ENCODE measurements at regions not wholly inside any gene's neighbourhood (a gene's known extent, or its start where the extent isn't known, plus 50 kb on each side); places are given as distances from the start of the nearest gene placed in this dataset.

DNA sequence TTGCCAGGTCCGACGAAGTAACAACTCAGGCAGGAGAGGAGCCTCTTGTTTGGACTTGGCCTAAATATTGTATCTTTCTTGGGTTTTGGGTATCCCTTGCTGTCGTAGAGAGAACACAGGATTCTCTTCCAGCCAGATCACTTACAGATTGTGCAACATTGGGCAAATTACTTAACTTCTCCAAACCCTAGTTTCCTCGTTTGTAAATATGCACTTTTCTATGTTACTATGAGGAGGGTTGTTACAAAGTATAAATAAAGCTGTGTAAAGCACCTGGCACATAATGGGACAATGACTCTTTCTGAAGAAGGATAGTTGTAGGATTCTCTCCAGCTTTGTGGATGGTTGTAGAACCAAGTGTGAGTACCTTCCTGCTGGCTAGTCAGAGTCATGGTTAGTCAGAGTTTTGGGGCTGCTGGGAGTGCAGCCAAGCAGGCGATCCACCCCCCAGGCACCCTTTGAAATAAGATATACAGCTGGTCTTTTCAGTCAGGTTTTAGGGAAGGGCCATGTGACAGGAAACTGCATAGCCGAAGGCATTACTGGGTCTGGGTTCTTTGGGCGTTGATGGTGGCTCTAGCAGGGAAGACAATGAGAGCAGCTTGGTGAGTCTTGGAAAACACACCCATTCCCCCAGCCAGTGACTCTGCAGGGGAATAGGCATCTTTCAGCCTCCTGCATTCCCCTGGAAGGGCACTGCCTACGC lies 49.9 kb upstream of the GDNF start:
- TF ChIP-seq, protein P1, sequence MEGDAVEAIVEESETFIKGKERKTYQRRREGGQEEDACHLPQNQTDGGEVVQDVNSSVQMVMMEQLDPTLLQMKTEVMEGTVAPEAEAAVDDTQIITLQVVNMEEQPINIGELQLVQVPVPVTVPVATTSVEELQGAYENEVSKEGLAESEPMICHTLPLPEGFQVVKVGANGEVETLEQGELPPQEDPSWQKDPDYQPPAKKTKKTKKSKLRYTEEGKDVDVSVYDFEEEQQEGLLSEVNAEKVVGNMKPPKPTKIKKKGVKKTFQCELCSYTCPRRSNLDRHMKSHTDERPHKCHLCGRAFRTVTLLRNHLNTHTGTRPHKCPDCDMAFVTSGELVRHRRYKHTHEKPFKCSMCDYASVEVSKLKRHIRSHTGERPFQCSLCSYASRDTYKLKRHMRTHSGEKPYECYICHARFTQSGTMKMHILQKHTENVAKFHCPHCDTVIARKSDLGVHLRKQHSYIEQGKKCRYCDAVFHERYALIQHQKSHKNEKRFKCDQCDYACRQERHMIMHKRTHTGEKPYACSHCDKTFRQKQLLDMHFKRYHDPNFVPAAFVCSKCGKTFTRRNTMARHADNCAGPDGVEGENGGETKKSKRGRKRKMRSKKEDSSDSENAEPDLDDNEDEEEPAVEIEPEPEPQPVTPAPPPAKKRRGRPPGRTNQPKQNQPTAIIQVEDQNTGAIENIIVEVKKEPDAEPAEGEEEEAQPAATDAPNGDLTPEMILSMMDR (IDR thresholded peaks at IDR 0.05) = no peak
- no peak for TF ChIP-seq POLR2A (IDR thresholded peaks at IDR 0.05)
- no peak for TF ChIP-seq POLR2AphosphoS5 (IDR thresholded peaks at IDR 0.05)
